ENCODE measurements at regions not wholly inside any gene's neighbourhood (a gene's known extent, or its start where the extent isn't known, plus 50 kb on each side); places are given as distances from the start of the nearest gene placed in this dataset.

GRCh38 chr2:234880551-234881211 is 71.1 kb upstream of the SH3BP4 start (continued):
- TF ChIP-seq ZNF324 (tag by site-specific recombination; IDR thresholded peaks at IDR 0.05) = 0 out of 2 replicates have a peak, but pooled peaks have one; percentile 38
- TF ChIP-seq ZNF623 (tag by site-specific recombination; IDR thresholded peaks at IDR 0.05) = peak; percentile 41; the same call in 1 of the 2 replicates
- TF ChIP-seq HOXD13 (CRISPR knock-in tag; IDR thresholded peaks at IDR 0.05; ENCODE audit: borderline replicate concordance) = peak; percentile 89
- no peak for TF ChIP-seq ZNF423 (tag by site-specific recombination; IDR thresholded peaks at IDR 0.05)
- peak; percentile 68 for TF ChIP-seq ATF2 (tag by site-specific recombination; IDR thresholded peaks at IDR 0.05; ENCODE audit: low read depth)

- CTCF ChIA-PET = interaction anchor here (0.6 to 4.1 kb wide), 17 partner anchors 16 to 329 kb away, joined by 3 to 46 read pairs (median 4); no protein-coding TSS in a partner anchor
- POLR2A ChIA-PET = interaction anchor here (0.9 to 2.1 kb wide), 8 partner anchors 16 to 171 kb away, joined by 3 to 13 read pairs (median 4); no protein-coding TSS in a partner anchor
- TF ChIP-seq ZBTB1 (tag by site-specific recombination; IDR thresholded peaks at IDR 0.05) (no peak), ZNF658 (tag by site-specific recombination; IDR thresholded peaks at IDR 0.05) (no peak), ZNF266 (tag by site-specific recombination; IDR thresholded peaks at IDR 0.05; ENCODE audit: low read depth) (no peak), OSR2 (tag by site-specific recombination; IDR thresholded peaks at IDR 0.05) (no peak), PATZ1 (tag by site-specific recombination; IDR thresholded peaks at IDR 0.05) (peak; percentile 40; the same call in 1 of the 2 replicates), ZNF785 (tag by site-specific recombination; IDR thresholded peaks at IDR 0.05) (no peak), ZNF23 (tag by site-specific recombination; IDR thresholded peaks at IDR 0.05; ENCODE audit: borderline replicate concordance) (no peak), ZNF639 (tag by site-specific recombination; IDR thresholded peaks at IDR 0.05) (no peak), ZNF223 (tag by site-specific recombination; IDR thresholded peaks at IDR 0.05) (0 out of 2 replicates have a peak, but pooled peaks have one; percentile 62), ZNF645 (tag by site-specific recombination; IDR thresholded peaks at IDR 0.05) (no peak), KLF7 (tag by site-specific recombination; IDR thresholded peaks at IDR 0.05; ENCODE audit: borderline replicate concordance) (no peak), ZNF830 (tag by site-specific recombination; IDR thresholded peaks at IDR 0.05; ENCODE audit: low read depth) (no peak), ZNF530 (tag by site-specific recombination; IDR thresholded peaks at IDR 0.05; ENCODE audit: low read depth) (no peak), ZNF791 (tag by site-specific recombination; IDR thresholded peaks at IDR 0.05) (no peak), EGR2 (tag by site-specific recombination; IDR thresholded peaks at IDR 0.05; ENCODE audit: low read depth) (no peak), ZNF335 (tag by site-specific recombination; conservative IDR thresholded peaks at IDR 0.05) (peak; percentile 42; the same call in 1 of the 2 replicates), ZSCAN18 (tag by site-specific recombination; IDR thresholded peaks at IDR 0.05) (no peak), ZXDB (tag by site-specific recombination; IDR thresholded peaks at IDR 0.05) (no peak), TCF7L2 (IDR thresholded peaks at IDR 0.05; ENCODE audit: borderline replicate concordance, low read depth, low read length) (0 out of 2 replicates have a peak, but pooled peaks have one; percentile 40)
These were observed 72.0 kb upstream of the SH3BP4 start for GRCh38 chr2:234879671-234880455.

More at GRCh38 chr2:234879671-234880455, 72.0 kb upstream of the SH3BP4 start:
- peaks cover 27% of the 10 kb centered on the region for H3K4me1 ChIP-seq (ENCODE audit: control insufficient read depth, insufficient read depth, low read length)
- no peaks in the 10 kb centered on the region for H3K9me3 ChIP-seq (ENCODE audit: control insufficient read depth, insufficient read depth, low read depth, low read length)
- no peak overlapping the region for H3K4me3 ChIP-seq (ENCODE audit: low read depth, low read length)
- peak overlapping the region; percentile 90 for H3K27ac ChIP-seq (ENCODE audit: extremely low read depth, low read depth, low read length)
- no peaks in the 10 kb centered on the region for H3K36me3 ChIP-seq (ENCODE audit: control insufficient read depth in 2 of 2, insufficient read depth in 1 of 2, low read length in 2 of 2)

Measured in HEK293 (cell line).